ENCODE measurements at regions not wholly inside any gene's neighbourhood (a gene's known extent, or its start where the extent isn't known, plus 50 kb on each side); places are given as distances from the start of the nearest gene placed in this dataset.

GRCh38 chr9:22986556-22986955, 539.9 kb downstream of the DMRTA1 start:
- Histone ChIP-seq H3K36me3 (no peaks in the 10 kb centered on the region), H3K9me3 (no peaks in the 10 kb centered on the region), H3K4me3 (no peak overlapping the region), H3K4me1 (no peaks in the 10 kb centered on the region), H3K27me3 (no peaks in the 10 kb centered on the region), H3K27ac (no peak overlapping the region)
- intact Hi-C loops (cut with DNase I): no loop called here
- TF ChIP-seq CTCF (IDR thresholded peaks at IDR 0.05) (no peak), POLR2A (IDR thresholded peaks at IDR 0.05) (no peak), POLR2AphosphoS5 (IDR thresholded peaks at IDR 0.05; ENCODE audit: insufficient read depth in 1 of 2, low read depth in 1 of 2) (no peak)
- no peak for DNase-seq (ENCODE audit: extremely low spot score in 2 of 2)

- H3K27ac ChIP-seq: no peak overlapping the region
- DNase-seq (ENCODE audit: extremely low spot score in 2 of 2): no peak
- no peaks in the 10 kb centered on the region for H3K9me3 ChIP-seq
- intact Hi-C loops (cut with DNase I): no loop called here
- no peaks in the 10 kb centered on the region for H3K4me1 ChIP-seq
- H3K27me3 ChIP-seq: no peaks in the 10 kb centered on the region
- H3K4me3 ChIP-seq: no peak overlapping the region
- TF ChIP-seq CTCF (IDR thresholded peaks at IDR 0.05) (no peak), POLR2A (IDR thresholded peaks at IDR 0.05) (no peak), POLR2AphosphoS5 (IDR thresholded peaks at IDR 0.05; ENCODE audit: insufficient read depth in 1 of 2, low read depth in 1 of 2) (no peak)
- no peaks in the 10 kb centered on the region for H3K36me3 ChIP-seq
Measured at GRCh38 chr9:22990349-22990748, 543.7 kb downstream of the DMRTA1 start.

GRCh38 chr9:22992780-22993179, 546.2 kb downstream of the DMRTA1 start:
- no peak overlapping the region for H3K27ac ChIP-seq
- no peaks in the 10 kb centered on the region for H3K36me3 ChIP-seq
- no peaks in the 10 kb centered on the region for H3K4me1 ChIP-seq
- peaks cover 5% of the 10 kb centered on the region for H3K9me3 ChIP-seq
- TF ChIP-seq POLR2A (IDR thresholded peaks at IDR 0.05): no peak
- TF ChIP-seq CTCF (IDR thresholded peaks at IDR 0.05): no peak
- no peak for TF ChIP-seq POLR2AphosphoS5 (IDR thresholded peaks at IDR 0.05; ENCODE audit: insufficient read depth in 1 of 2, low read depth in 1 of 2)
- no peak for DNase-seq (ENCODE audit: extremely low spot score in 2 of 2)
- no peaks in the 10 kb centered on the region for H3K27me3 ChIP-seq
- H3K4me3 ChIP-seq: no peak overlapping the region
- intact Hi-C loops (cut with DNase I): no loop called here

- H3K9me3 ChIP-seq: peaks cover 12% of the 10 kb centered on the region
- no peaks in the 10 kb centered on the region for H3K4me1 ChIP-seq
- intact Hi-C loops (cut with DNase I): no loop called here
- H3K27me3 ChIP-seq: no peaks in the 10 kb centered on the region
- no peak overlapping the region for H3K4me3 ChIP-seq
- TF ChIP-seq POLR2AphosphoS5 (IDR thresholded peaks at IDR 0.05; ENCODE audit: insufficient read depth in 1 of 2, low read depth in 1 of 2) (no peak), POLR2A (IDR thresholded peaks at IDR 0.05) (no peak), CTCF (IDR thresholded peaks at IDR 0.05) (no peak)
- no peak for DNase-seq (ENCODE audit: extremely low spot score in 2 of 2)
- H3K36me3 ChIP-seq: no peaks in the 10 kb centered on the region
- no peak overlapping the region for H3K27ac ChIP-seq
Measured at GRCh38 chr9:22997923-22998322, 551.3 kb downstream of the DMRTA1 start.

- TF ChIP-seq CTCF (IDR thresholded peaks at IDR 0.05) (no peak), POLR2AphosphoS5 (IDR thresholded peaks at IDR 0.05; ENCODE audit: insufficient read depth in 1 of 2, low read depth in 1 of 2) (no peak), POLR2A (IDR thresholded peaks at IDR 0.05) (no peak)
- intact Hi-C loops (cut with DNase I): no loop called here
Measured at GRCh38 chr9:23005156-23005555, 558.5 kb downstream of the DMRTA1 start.

More at GRCh38 chr9:23005156-23005555, 558.5 kb downstream of the DMRTA1 start:
- H3K27ac ChIP-seq: no peak overlapping the region
- no peaks in the 10 kb centered on the region for H3K9me3 ChIP-seq
- no peaks in the 10 kb centered on the region for H3K27me3 ChIP-seq
- no peaks in the 10 kb centered on the region for H3K36me3 ChIP-seq
- H3K4me1 ChIP-seq: no peaks in the 10 kb centered on the region
- DNase-seq (ENCODE audit: extremely low spot score in 2 of 2): no peak
- no peak overlapping the region for H3K4me3 ChIP-seq

Data from vagina (tissue), 2 donors.